Upper lobe of left lung (tissue), 4 donors: ENCODE measurements at regions not wholly inside any gene's neighbourhood (a gene's known extent, or its start where the extent isn't known, plus 50 kb on each side); places are given as distances from the start of the nearest gene placed in this dataset.

ENCODE experiments used
- POLR2A ChIP-seq, 4 donors: fragments of 450-650 bp; IDR thresholded peaks; one replicate each; pipeline ENCODE4 v1.5.1; 2016 to 2017; ENCODE audit warnings: antibody characterized with exemption in 4 of 4, mild to moderate bottlenecking in 2 of 4
- POLR2AphosphoS5 ChIP-seq, 2 donors: sonication (generic); formaldehyde crosslinking; IDR thresholded peaks; one replicate each; pipeline ENCODE4 v1.5.1; 2017; ENCODE audit warnings: antibody characterized with exemption in 2 of 2
- TF ChIP-seq, protein P1 (sequence below), 6 experiments: fragments of 450-650 bp in 4 of 6; fragments of 200-600 bp in 2 of 6; sonication (generic) in 2 of 6; IDR thresholded peaks; one replicate each; pipeline ENCODE4 v1.5.1; 2016 to 2019; ENCODE audit warnings: antibody characterized with exemption in 6 of 6

DNA sequence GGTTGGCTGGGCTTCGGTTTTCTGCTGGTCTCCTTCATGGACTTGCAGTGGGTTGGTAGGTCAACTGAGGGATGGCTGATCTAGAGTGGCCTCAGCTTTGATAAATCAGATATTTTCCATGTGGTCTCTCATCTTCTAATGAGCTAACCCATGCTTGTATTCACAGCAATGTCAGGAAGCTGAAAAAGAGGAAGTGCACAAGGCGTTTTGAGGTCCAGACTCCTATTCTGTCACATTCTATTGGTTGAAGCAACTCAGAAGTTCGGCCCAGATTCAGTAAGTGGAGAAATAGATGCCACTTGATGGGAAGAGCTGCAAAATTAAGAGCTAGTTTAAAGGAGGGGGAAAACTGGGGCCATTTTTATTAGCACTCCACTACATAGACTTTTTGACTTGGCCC is 361.2 kb downstream of the DIPK2A start:
- TF ChIP-seq, protein P1, sequence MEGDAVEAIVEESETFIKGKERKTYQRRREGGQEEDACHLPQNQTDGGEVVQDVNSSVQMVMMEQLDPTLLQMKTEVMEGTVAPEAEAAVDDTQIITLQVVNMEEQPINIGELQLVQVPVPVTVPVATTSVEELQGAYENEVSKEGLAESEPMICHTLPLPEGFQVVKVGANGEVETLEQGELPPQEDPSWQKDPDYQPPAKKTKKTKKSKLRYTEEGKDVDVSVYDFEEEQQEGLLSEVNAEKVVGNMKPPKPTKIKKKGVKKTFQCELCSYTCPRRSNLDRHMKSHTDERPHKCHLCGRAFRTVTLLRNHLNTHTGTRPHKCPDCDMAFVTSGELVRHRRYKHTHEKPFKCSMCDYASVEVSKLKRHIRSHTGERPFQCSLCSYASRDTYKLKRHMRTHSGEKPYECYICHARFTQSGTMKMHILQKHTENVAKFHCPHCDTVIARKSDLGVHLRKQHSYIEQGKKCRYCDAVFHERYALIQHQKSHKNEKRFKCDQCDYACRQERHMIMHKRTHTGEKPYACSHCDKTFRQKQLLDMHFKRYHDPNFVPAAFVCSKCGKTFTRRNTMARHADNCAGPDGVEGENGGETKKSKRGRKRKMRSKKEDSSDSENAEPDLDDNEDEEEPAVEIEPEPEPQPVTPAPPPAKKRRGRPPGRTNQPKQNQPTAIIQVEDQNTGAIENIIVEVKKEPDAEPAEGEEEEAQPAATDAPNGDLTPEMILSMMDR (IDR thresholded peaks at IDR 0.05): no peak
- TF ChIP-seq POLR2A (IDR thresholded peaks at IDR 0.05) (no peak), POLR2AphosphoS5 (IDR thresholded peaks at IDR 0.05) (no peak)
